GM18519 (cell line): ENCODE measurements at regions not wholly inside any gene's neighbourhood (a gene's known extent, or its start where the extent isn't known, plus 50 kb on each side); places are given as distances from the start of the nearest gene placed in this dataset.

Experiments used
- ATAC-seq: cut with Tn5 transposase; IDR thresholded peaks from one replicate; pipeline ENCODE4 v1.9.1; 2021; ENCODE audit warnings: mild to moderate bottlenecking, moderate library complexity; ENCODE audit not compliant: unreplicated experiment, low FRiP score

GRCh38 chr1:13921190-13921589, 221.2 kb downstream of the PRDM2 start:
- no peak for ATAC-seq

- ATAC-seq = no peak
Observed at GRCh38 chr1:13922466-13923110, 222.6 kb downstream of the PRDM2 start.

GRCh38 chr1:13926556-13926955, 226.6 kb downstream of the PRDM2 start:
- no peak for ATAC-seq

GRCh38 chr1:13927736-13928135, 227.7 kb downstream of the PRDM2 start:
- ATAC-seq = no peak

GRCh38 chr1:13929313-13929712, 229.3 kb downstream of the PRDM2 start:
- no peak for ATAC-seq

GRCh38 chr1:13930151-13930550, 230.2 kb downstream of the PRDM2 start:
- ATAC-seq = no peak

GRCh38 chr1:13931226-13931625, 231.2 kb downstream of the PRDM2 start:
- no peak for ATAC-seq

GRCh38 chr1:13935336-13935735, 235.3 kb downstream of the PRDM2 start:
- no peak for ATAC-seq

- ATAC-seq = no peak
Observed at GRCh38 chr1:13941315-13941714, 241.3 kb downstream of the PRDM2 start.

- no peak for ATAC-seq
Observed at GRCh38 chr1:13943055-13943454, 243.1 kb downstream of the PRDM2 start.

GRCh38 chr1:13945856-13946255, 245.9 kb downstream of the PRDM2 start:
- no peak for ATAC-seq

GRCh38 chr1:13947658-13948057, 247.7 kb downstream of the PRDM2 start:
- no peak for ATAC-seq

GRCh38 chr1:13948396-13948795, 248.4 kb downstream of the PRDM2 start:
- no peak for ATAC-seq

- no peak for ATAC-seq
Observed at GRCh38 chr1:13948888-13949391, 249.0 kb downstream of the PRDM2 start.

GRCh38 chr1:13949546-13949945, 249.6 kb downstream of the PRDM2 start:
- no peak for ATAC-seq

- ATAC-seq = no peak
Observed at GRCh38 chr1:13950637-13951036, 250.6 kb downstream of the PRDM2 start.

- no peak for ATAC-seq
Observed at GRCh38 chr1:13951793-13952751, 252.1 kb downstream of the PRDM2 start.

- ATAC-seq = no peak
Observed at GRCh38 chr1:13952985-13953384, 253.0 kb downstream of the PRDM2 start.

GRCh38 chr1:13956393-13956792, 256.4 kb downstream of the PRDM2 start:
- no peak for ATAC-seq

GRCh38 chr1:13960375-13960987, 260.5 kb downstream of the PRDM2 start:
- no peak for ATAC-seq

- ATAC-seq = no peak
Observed at GRCh38 chr1:13964768-13965167, 264.8 kb downstream of the PRDM2 start.
